Neuronal stem cell (in vitro differentiated cells): ENCODE measurements at regions not wholly inside any gene's neighbourhood (a gene's known extent, or its start where the extent isn't known, plus 50 kb on each side); places are given as distances from the start of the nearest gene placed in this dataset.
A peak's percentile ranks its signal among the peaks of the same experiment; 100 is the strongest.

Experiments used
- DNase-seq: peaks from one replicate; pipeline ENCODE4 v3.0.0-alpha.2; 2013; ENCODE audit warnings: low spot score
- H2AFZ ChIP-seq: one replicate; pipeline ENCODE4 v1.6.1; 2013; ENCODE audit warnings: mild to moderate bottlenecking, low read length, inconsistent platforms
- H2AK5ac ChIP-seq: 2 replicates; pipeline ENCODE4 v1.6.1; 2013; ENCODE audit warnings: low read depth, mild to moderate bottlenecking, inconsistent platforms, low read length, moderate library complexity, mixed read lengths
- H2BK120ac ChIP-seq: 2 replicates; pipeline ENCODE4 v1.6.1; 2013; ENCODE audit warnings: low read depth, mild to moderate bottlenecking, inconsistent platforms, low read length, moderate library complexity, mixed read lengths
- H2BK12ac ChIP-seq: one replicate; pipeline ENCODE4 v1.6.1; 2013; ENCODE audit warnings: low read length, inconsistent platforms
- H2BK15ac ChIP-seq: 2 replicates; pipeline ENCODE4 v1.6.1; 2013; ENCODE audit warnings: mild to moderate bottlenecking, low read length, inconsistent platforms, mixed read lengths
- H2BK5ac ChIP-seq: one replicate; pipeline ENCODE4 v1.6.1; 2013; ENCODE audit warnings: inconsistent platforms, mild to moderate bottlenecking, low read length, moderate library complexity
- H3K14ac ChIP-seq: one replicate; pipeline ENCODE4 v1.6.1; 2013; ENCODE audit warnings: low read length, inconsistent platforms
- H3K18ac ChIP-seq: 2 replicates; pipeline ENCODE4 v1.6.1; 2013; ENCODE audit warnings: low read length, inconsistent platforms
- H3K23ac ChIP-seq: 2 replicates; pipeline ENCODE4 v1.6.1; 2013; ENCODE audit warnings: low read depth, mild to moderate bottlenecking, mixed read lengths, low read length, inconsistent platforms; ENCODE audit not compliant: poor library complexity
- H3K27ac ChIP-seq: replicated peaks from 3 replicates; pipeline ENCODE4 v1.5.1; 2013; ENCODE audit warnings: low read length, inconsistent platforms
- H3K27me3 ChIP-seq, 3 experiments: 2 replicates each; pipeline ENCODE4 v1.6.1; 2013; ENCODE audit warnings: low read length in 3 of 3, mild to moderate bottlenecking in 2 of 3, inconsistent platforms in 1 of 3, low read depth in 1 of 3, mixed read lengths in 1 of 3, moderate library complexity in 1 of 3; ENCODE audit not compliant: control insufficient read depth in 3 of 3, insufficient read depth in 3 of 3
- H3K36me3 ChIP-seq, 2 donors: replicated peaks in 1 of 2; 2 replicates each; pipeline ENCODE4 v1.6.1; 2013; ENCODE audit warnings: low read length in 2 of 2; ENCODE audit not compliant: control insufficient read depth in 2 of 2, insufficient read depth in 2 of 2
- H3K4ac ChIP-seq: 2 replicates; pipeline ENCODE4 v1.6.1; 2013; ENCODE audit warnings: inconsistent platforms, mild to moderate bottlenecking, low read length, moderate library complexity
- H3K4me1 ChIP-seq, 2 donors: 1 replicate in 1 of 2; 2 replicates in 1 of 2; pipeline ENCODE4 v1.6.1; 2013; ENCODE audit warnings: low read length in 2 of 2, low read depth in 1 of 2; ENCODE audit not compliant: control insufficient read depth in 2 of 2, insufficient read depth in 1 of 2
- H3K4me2 ChIP-seq: one replicate; pipeline ENCODE4 v1.6.1; 2013; ENCODE audit warnings: mild to moderate bottlenecking, low read length, inconsistent platforms; ENCODE audit not compliant: insufficient read depth, poor library complexity, severe bottlenecking
- H3K4me3 ChIP-seq, 2 donors: 2 replicates each; pipeline ENCODE4 v1.5.1; 2013; ENCODE audit warnings: low read length in 2 of 2, mild to moderate bottlenecking in 2 of 2, inconsistent platforms in 1 of 2, moderate library complexity in 1 of 2
- H3K79me1 ChIP-seq: one replicate; pipeline ENCODE4 v1.6.1; 2013; ENCODE audit warnings: low read depth, mild to moderate bottlenecking, inconsistent platforms, low read length, moderate library complexity
- H3K9ac ChIP-seq: one replicate; pipeline ENCODE4 v1.6.1; 2013; ENCODE audit warnings: mild to moderate bottlenecking, low read depth, low read length, inconsistent platforms; ENCODE audit not compliant: poor library complexity
- H3K9me3 ChIP-seq, 2 donors: replicated peaks in 1 of 2; 2 replicates each; pipeline versions ENCODE3 to v1.6.1; 2013; ENCODE audit warnings: low read length in 2 of 2, mild to moderate bottlenecking in 2 of 2, inconsistent platforms in 1 of 2, low read depth in 1 of 2, mixed read lengths in 1 of 2, moderate library complexity in 1 of 2; ENCODE audit not compliant: control insufficient read depth in 2 of 2, insufficient read depth in 1 of 2
- H4K8ac ChIP-seq: one replicate; pipeline ENCODE4 v1.6.1; 2013; ENCODE audit warnings: low read depth, mild to moderate bottlenecking, inconsistent platforms, low read length, moderate library complexity
- H4K91ac ChIP-seq: one replicate; pipeline ENCODE4 v1.6.1; 2013; ENCODE audit warnings: low read length, low read depth, mild to moderate bottlenecking, inconsistent platforms; ENCODE audit not compliant: poor library complexity
- WGBS, 2 donors: extraction: QIAGEN DNeasy Blood & Tissue Kit; methylation state at CpG; one replicate each; pipeline ENCODE4 v1.1.7; 2013; ENCODE audit warnings: missing lambda C conversion rate in 2 of 2, mixed read lengths in 1 of 2; ENCODE audit not compliant: insufficient read length in 2 of 2, insufficient replicate concordance in 1 of 2; ENCODE audit errors: extremely low coverage in 2 of 2; 5-methylcytosine and 5-hydroxymethylcytosine counted together

- Histone ChIP-seq H2BK15ac (no peak overlapping the region), H3K4me2 (no peak overlapping the region), H3K4me3 (no peak overlapping the region), H3K79me1 (no peaks in the 10 kb centered on the region), H2BK5ac (no peak overlapping the region), H3K4ac (no peak overlapping the region), H3K27ac (no peak overlapping the region), H4K91ac (no peak overlapping the region), H3K36me3 (no peaks in the 10 kb centered on the region), H2AFZ (peak overlapping the region; percentile 70), H4K8ac (no peak overlapping the region), H3K14ac (no peak overlapping the region), H3K23ac (no peak overlapping the region), H3K27me3 (no peaks in the 10 kb centered on the region), H2BK120ac (no peak overlapping the region), H3K9me3 (no peaks in the 10 kb centered on the region), H3K9ac (no peak overlapping the region), H3K18ac (no peak overlapping the region), H3K4me1 (peaks cover 4 to 8% of the 10 kb centered on the region in 2 donors), H2BK12ac (no peak overlapping the region), H2AK5ac (no peak overlapping the region)
- whole genome bisulfite sequencing, 2 donors = no CpG with 5 or more reads among the region's 7 CpGs
- peak; percentile 4 for DNase-seq
These were observed 125.3 kb upstream of the PWP1 start for GRCh38 chr12:107560165-107560898.

GRCh38 chr12:107560899-107561285 lies 124.7 kb upstream of the PWP1 start:
- no peak overlapping the region for H3K18ac ChIP-seq

DNA sequence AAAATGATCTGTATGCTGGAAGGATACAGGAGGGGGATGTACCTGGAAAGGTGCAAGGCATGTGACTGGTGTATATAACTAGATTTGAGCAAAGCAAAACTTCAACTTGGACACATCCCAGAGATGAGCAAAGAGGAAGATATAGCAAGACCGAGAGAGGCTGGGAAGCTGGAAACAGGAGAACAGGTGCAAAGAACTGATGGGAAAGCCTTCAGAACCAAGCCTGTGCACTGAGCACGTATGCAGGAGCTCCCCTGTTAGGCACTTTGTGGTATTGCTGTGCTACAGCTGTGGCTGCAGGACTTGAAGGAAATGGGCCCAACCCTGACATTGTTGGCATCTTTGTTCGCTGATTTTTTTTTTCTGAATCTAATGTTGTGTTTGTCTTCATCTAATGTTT lies 120.7 kb upstream of the PWP1 start:
- Histone ChIP-seq H2BK12ac (no peak overlapping the region), H3K23ac (no peak overlapping the region), H3K79me1 (no peaks in the 10 kb centered on the region), H3K27ac (no peak overlapping the region), H3K9me3 (no peaks in the 10 kb centered on the region), H4K91ac (no peak overlapping the region), H3K14ac (no peak overlapping the region), H4K8ac (no peak overlapping the region), H3K36me3 (no peaks in the 10 kb centered on the region), H3K18ac (no peak overlapping the region), H3K27me3 (no peaks in the 10 kb centered on the region), H3K4me1 (peaks cover 4 to 8% of the 10 kb centered on the region in 2 donors), H2AK5ac (no peak overlapping the region), H3K4me3 (no peak overlapping the region), H3K9ac (no peak overlapping the region), H2BK120ac (no peak overlapping the region), H3K4me2 (no peak overlapping the region), H3K4ac (no peak overlapping the region), H2BK5ac (no peak overlapping the region), H2BK15ac (no peak overlapping the region), H2AFZ (no peak overlapping the region)
- peak; percentile 8 for DNase-seq
- no CpG with 5 or more reads among the region's 3 CpGs for WGBS, 2 donors

More at GRCh38 chr12:107560899-107561285, 124.7 kb upstream of the PWP1 start:
- Histone ChIP-seq H2BK5ac (no peak overlapping the region), H4K91ac (no peak overlapping the region), H3K27me3 (no peaks in the 10 kb centered on the region), H3K4me3 (no peak overlapping the region), H3K9me3 (no peaks in the 10 kb centered on the region), H4K8ac (no peak overlapping the region), H3K23ac (no peak overlapping the region), H3K27ac (no peak overlapping the region), H3K36me3 (no peaks in the 10 kb centered on the region), H3K4me2 (no peak overlapping the region), H3K4me1 (peaks cover 4 to 8% of the 10 kb centered on the region in 2 donors), H3K9ac (no peak overlapping the region), H2AK5ac (no peak overlapping the region), H2BK15ac (no peak overlapping the region), H3K4ac (no peak overlapping the region), H2BK120ac (no peak overlapping the region), H3K79me1 (no peaks in the 10 kb centered on the region), H3K14ac (no peak overlapping the region), H2AFZ (peak overlapping the region; percentile 70), H2BK12ac (no peak overlapping the region)
- DNase-seq = no peak
- no CpG with 5 or more reads among the region's 4 CpGs for WGBS, 2 donors

DNA sequence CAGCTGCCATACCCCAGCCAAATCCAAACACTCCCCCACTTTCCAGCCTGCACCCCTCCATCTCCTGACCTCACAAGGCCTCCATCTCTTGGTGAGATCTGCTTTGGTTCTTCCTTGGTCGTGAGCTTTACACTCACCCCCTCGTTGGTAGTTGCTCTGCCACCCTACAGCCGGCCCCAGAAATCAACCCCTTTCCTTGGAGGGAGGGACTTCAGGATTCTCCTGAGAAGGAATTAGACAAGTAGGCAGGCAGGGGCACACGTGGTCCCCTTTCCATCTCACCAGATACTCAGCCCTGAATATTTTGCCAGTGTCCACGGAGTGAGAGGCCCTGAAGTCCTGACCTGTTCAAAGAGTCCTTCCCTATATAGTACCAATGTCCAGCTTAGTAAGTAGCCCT lies 120.0 kb upstream of the PWP1 start:
- Histone ChIP-seq H3K9me3 (no peaks in the 10 kb centered on the region), H2BK120ac (no peak overlapping the region), H3K14ac (no peak overlapping the region), H3K27ac (no peak overlapping the region), H2BK15ac (no peak overlapping the region), H3K4ac (no peak overlapping the region), H2BK12ac (no peak overlapping the region), H3K4me2 (no peak overlapping the region), H3K23ac (no peak overlapping the region), H3K27me3 (no peaks in the 10 kb centered on the region), H3K36me3 (no peaks in the 10 kb centered on the region), H2AFZ (no peak overlapping the region), H3K4me1 (peaks cover 1 to 4% of the 10 kb centered on the region in 2 donors), H3K9ac (no peak overlapping the region), H3K18ac (no peak overlapping the region), H2BK5ac (peak overlapping the region; percentile 77), H4K8ac (no peak overlapping the region), H3K4me3 (no peak overlapping the region), H2AK5ac (no peak overlapping the region), H3K79me1 (no peaks in the 10 kb centered on the region), H4K91ac (no peak overlapping the region)
- DNase-seq = no peak
- no CpG with 5 or more reads among the region's 5 CpGs for WGBS, 2 donors
